Body of pancreas (tissue), 4 donors: ENCODE measurements at regions not wholly inside any gene's neighbourhood (a gene's known extent, or its start where the extent isn't known, plus 50 kb on each side); places are given as distances from the start of the nearest gene placed in this dataset.
"Not testable (repeated sequence)": the region's sequence is repeated elsewhere in the genome, so short reads cannot be mapped to it uniquely, and the experiment has no call there.

Source experiments
- ATAC-seq: fragments of 150-250 bp; one replicate; pipeline ENCODE4 v1.9.1; 2016
- DNase-seq, 4 donors: peaks; one replicate each; pipeline ENCODE4 v3.0.0-alpha.2; 2019
- H3K27ac ChIP-seq, 4 donors: fragments of 200-600 bp; sonication (generic); 1 replicate in 3 of 4; 2 replicates in 1 of 4; pipeline versions ENCODE4 v1.5.1 to v1.6.1; 2016 to 2019; ENCODE audit warnings: mild to moderate bottlenecking in 1 of 4, mixed read lengths in 1 of 4, moderate library complexity in 1 of 4
- H3K27me3 ChIP-seq, 2 donors: fragments of 200-600 bp; sonication (generic); one replicate each; pipeline ENCODE4 v1.6.0; 2016; ENCODE audit warnings: mild to moderate bottlenecking in 1 of 2
- H3K36me3 ChIP-seq, 2 donors: fragments of 200-600 bp; sonication (generic); replicated peaks in 1 of 2; 2 replicates each; pipeline ENCODE4 v1.5.1; 2016; ENCODE audit warnings: low read depth in 2 of 2; ENCODE audit not compliant: insufficient read depth in 1 of 2
- H3K4me1 ChIP-seq: fragments of 200-600 bp; sonication (generic); one replicate; pipeline ENCODE4 v1.6.0; 2016
- H3K4me3 ChIP-seq, 2 donors: fragments of 200-600 bp; sonication (generic); 1 replicate in 1 of 2; 2 replicates in 1 of 2; pipeline ENCODE4 v1.5.1; 2016 to 2019
- H3K9me3 ChIP-seq, 3 donors: fragments of 200-600 bp; sonication (generic); 1 replicate in 2 of 3; 2 replicates in 1 of 3; pipeline ENCODE4 v1.5.1; 2016
- CTCF ChIP-seq, 7 experiments: fragments of 450-650 bp in 4 of 7; fragments of 200-600 bp in 3 of 7; sonication (generic) in 3 of 7; IDR thresholded peaks; one replicate each; pipeline ENCODE4 v1.5.1; 2016 to 2019; ENCODE audit warnings: antibody characterized with exemption in 7 of 7
- POLR2A ChIP-seq, 3 donors: fragments of 450-650 bp; IDR thresholded peaks; one replicate each; pipeline ENCODE4 v1.6.1; 2016; ENCODE audit warnings: antibody characterized with exemption in 3 of 3, mild to moderate bottlenecking in 2 of 3
- WGBS, 2 donors: methylation state at CpG; one replicate each; pipeline ENCODE4 v1.1.5; 2017; 5-methylcytosine and 5-hydroxymethylcytosine counted together
- intact Hi-C: fragments of 100-400 bp; cut with DNase I; formaldehyde crosslinking; loops from one replicate; pipeline ENCODE4 v1.15.1; 2023

- Histone ChIP-seq H3K9me3 (no peaks in the 10 kb centered on the region), H3K27me3 (no peaks in the 10 kb centered on the region), H3K4me3 (no peak overlapping the region), H3K4me1 (no peaks in the 10 kb centered on the region), H3K27ac (no peak overlapping the region), H3K36me3 (no peaks in the 10 kb centered on the region)
- WGBS, 2 donors = 68 to 71% methylated on average over 5 of the region's 5 CpGs
- intact Hi-C loops = no loop called here
- TF ChIP-seq CTCF (IDR thresholded peaks at IDR 0.05) (no peak), POLR2A (IDR thresholded peaks at IDR 0.05) (no peak)
- no peak for DNase-seq
- ATAC-seq = no peak
Observed at GRCh38 chr4:84126061-84126787, 372.9 kb downstream of the NKX6-1 start.

- 23 to 31% methylated on average over 1 of the region's 1 CpG for WGBS, 2 donors
- no peak for ATAC-seq
Observed at GRCh38 chr4:84110040-84110439, 389.1 kb downstream of the NKX6-1 start.

GRCh38 chr4:84101653-84102625 lies 397.2 kb downstream of the NKX6-1 start:
- H3K27me3 ChIP-seq, H3K4me1 ChIP-seq, intact Hi-C loops, DNase-seq, H3K4me3 ChIP-seq, H3K9me3 ChIP-seq, H3K36me3 ChIP-seq, H3K27ac ChIP-seq, ATAC-seq: not testable (repeated sequence)
- 70 to 74% methylated on average over 9 of the region's 9 CpGs for WGBS, 2 donors

More at GRCh38 chr4:84110040-84110439, 389.1 kb downstream of the NKX6-1 start:
- TF ChIP-seq CTCF (IDR thresholded peaks at IDR 0.05) (no peak), POLR2A (IDR thresholded peaks at IDR 0.05) (no peak)
- peak in 1 of 4 donors; percentile 9 for DNase-seq
- Histone ChIP-seq H3K27ac (no peak overlapping the region), H3K4me3 (no peak overlapping the region), H3K36me3 (no peaks in the 10 kb centered on the region), H3K4me1 (no peaks in the 10 kb centered on the region), H3K27me3 (no peaks in the 10 kb centered on the region), H3K9me3 (no peaks in the 10 kb centered on the region)
- intact Hi-C loops = no loop called here

- no peak for TF ChIP-seq CTCF (IDR thresholded peaks at IDR 0.05)
- no peak for TF ChIP-seq POLR2A (IDR thresholded peaks at IDR 0.05)
- no peak overlapping the region for H3K27ac ChIP-seq
- 42% methylated on average over 4 of the region's 4 CpGs for WGBS, 2 donors
- no peak overlapping the region for H3K4me3 ChIP-seq
- no peaks in the 10 kb centered on the region for H3K4me1 ChIP-seq
- no peaks in the 10 kb centered on the region for H3K9me3 ChIP-seq
- intact Hi-C loops = no loop called here
- H3K27me3 ChIP-seq = no peaks in the 10 kb centered on the region
- ATAC-seq = no peak
- DNase-seq = no peak
- no peaks in the 10 kb centered on the region for H3K36me3 ChIP-seq
Observed at GRCh38 chr4:84100071-84100470, 399.0 kb downstream of the NKX6-1 start.

- H3K4me3 ChIP-seq = no peak overlapping the region
- TF ChIP-seq CTCF (IDR thresholded peaks at IDR 0.05) = no peak
- TF ChIP-seq POLR2A (IDR thresholded peaks at IDR 0.05) = no peak
- H3K9me3 ChIP-seq = no peaks in the 10 kb centered on the region
- H3K27ac ChIP-seq = no peak overlapping the region
- DNase-seq (no peak), ATAC-seq (no peak)
- WGBS, 2 donors = 27 to 40% methylated on average over 2 of the region's 2 CpGs
- intact Hi-C loops = no loop called here
- H3K36me3 ChIP-seq = no peaks in the 10 kb centered on the region
- H3K4me1 ChIP-seq = no peaks in the 10 kb centered on the region
- no peaks in the 10 kb centered on the region for H3K27me3 ChIP-seq
Observed at GRCh38 chr4:84099599-84099998, 399.5 kb downstream of the NKX6-1 start.
